B cell (primary cell): ENCODE measurements at regions not wholly inside any gene's neighbourhood (a gene's known extent, or its start where the extent isn't known, plus 50 kb on each side); places are given as distances from the start of the nearest gene placed in this dataset.

Experiments used
- ATAC-seq: fragments of 200-7000 bp; cut with Tn5 transposase; one replicate; pipeline ENCODE4 v1.10.0; 2021; ENCODE audit warnings: low read depth, mild to moderate bottlenecking, moderate number of reproducible peaks, moderate library complexity
- CTCF ChIA-PET: fragments of 350-600 bp; sonication (Branson Sonifier 250); formaldehyde crosslinking; loops from one replicate; lab custom pipeline; 2021; ENCODE audit warnings: antibody characterized with exemption, inconsistent platforms; lab: Charles Lee
- POLR2A ChIA-PET: fragments of 350-600 bp; sonication (Branson Sonifier 250); formaldehyde crosslinking; loops from one replicate; lab custom pipeline; 2021; ENCODE audit warnings: antibody characterized with exemption; lab: Charles Lee
- DNase-seq: peaks from one replicate; pipeline ENCODE4 v3.0.0; 2013
- H2AFZ ChIP-seq: 2 replicates; pipeline ENCODE4 v1.6.1; 2012; ENCODE audit warnings: mild to moderate bottlenecking, low read depth, low read length; ENCODE audit not compliant: insufficient read depth, poor library complexity, severe bottlenecking
- H3K27ac ChIP-seq, 2 donors: 1 replicate in 1 of 2; 2 replicates in 1 of 2; pipeline ENCODE4 v1.5.1; 2012 to 2013; ENCODE audit warnings: low read length in 2 of 2, mild to moderate bottlenecking in 2 of 2, moderate library complexity in 1 of 2
- H3K27me3 ChIP-seq, 4 experiments: fragments of 200-600 bp in 1 of 4; sonication (generic) in 1 of 4; replicated peaks in 1 of 4; 1 replicate in 2 of 4; 2 replicates in 2 of 4; pipeline versions ENCODE4 v1.6.1 to v1.7.0; 2013 to 2016; ENCODE audit warnings: low read length in 3 of 4, mild to moderate bottlenecking in 2 of 4, mixed read lengths in 1 of 4, moderate library complexity in 1 of 4; ENCODE audit not compliant: insufficient read depth in 4 of 4, control insufficient read depth in 3 of 4; ENCODE audit errors: control extremely low read depth in 1 of 4
- H3K36me3 ChIP-seq, 2 experiments: replicated peaks in 1 of 2; 1 replicate in 1 of 2; 2 replicates in 1 of 2; pipeline versions ENCODE4 v1.6.1 to v1.7.1; 2013; ENCODE audit warnings: low read length in 1 of 2; ENCODE audit not compliant: insufficient read depth in 2 of 2, control insufficient read depth in 1 of 2; ENCODE audit errors: control extremely low read depth in 1 of 2, extremely low read depth in 1 of 2
- H3K4me1 ChIP-seq, 2 donors: fragments of 200-600 bp in 1 of 2; sonication (generic) in 1 of 2; 1 replicate in 1 of 2; 2 replicates in 1 of 2; pipeline versions ENCODE4 v1.5.1 to v1.6.1; 2013 to 2017; ENCODE audit warnings: low read length in 2 of 2; ENCODE audit not compliant: control insufficient read depth in 2 of 2, insufficient read depth in 2 of 2
- H3K4me2 ChIP-seq: replicated peaks from 2 replicates; pipeline ENCODE3; 2012; ENCODE audit warnings: mild to moderate bottlenecking, low read depth, low read length; ENCODE audit not compliant: poor library complexity, severe bottlenecking
- H3K4me3 ChIP-seq, 5 experiments: fragments of 200-600 bp in 1 of 5; sonication (generic) in 1 of 5; 1 replicate in 3 of 5; 2 replicates in 2 of 5; pipeline versions ENCODE4 v1.5.1 to v1.7.0; 2011 to 2016; ENCODE audit warnings: low read length in 4 of 5, mild to moderate bottlenecking in 4 of 5, low read depth in 2 of 5, control low read depth in 1 of 5, moderate library complexity in 1 of 5; ENCODE audit not compliant: insufficient read depth in 1 of 5; ENCODE audit errors: control extremely low read depth in 1 of 5, extremely low read depth in 1 of 5
- H3K79me2 ChIP-seq: fragments of 200-600 bp; sonication (generic); one replicate; pipeline ENCODE4 v1.6.0; 2016; ENCODE audit warnings: low read length; ENCODE audit not compliant: control insufficient read depth, insufficient read depth
- H3K9ac ChIP-seq: fragments of 200-600 bp; sonication (generic); 2 replicates; pipeline ENCODE4 v1.6.1; 2017; ENCODE audit warnings: mild to moderate bottlenecking, low read length, moderate library complexity
- H3K9me3 ChIP-seq, 3 donors: one replicate each; pipeline versions ENCODE4 v1.6.1 to v1.7.1; 2013; ENCODE audit warnings: low read length in 2 of 3; ENCODE audit not compliant: control insufficient read depth in 2 of 3, insufficient read depth in 1 of 3; ENCODE audit errors: control extremely low read depth in 1 of 3
- H4K20me1 ChIP-seq: 2 replicates; pipeline ENCODE4 v1.6.0; 2012; ENCODE audit warnings: mild to moderate bottlenecking, low read length; ENCODE audit not compliant: insufficient read depth, control insufficient read depth, poor library complexity, severe bottlenecking
- H3K27ac Mint-ChIP-seq: one replicate; pipeline ENCODE4 v1.8.0; 2021; ENCODE audit warnings: mixed read lengths
- H3K27me3 Mint-ChIP-seq: one replicate; pipeline ENCODE4 v1.8.0; 2021; ENCODE audit warnings: mixed read lengths
- H3K4me1 Mint-ChIP-seq: one replicate; pipeline ENCODE4 v1.8.0; 2021; ENCODE audit warnings: mixed read lengths
- H3K4me3 Mint-ChIP-seq: one replicate; pipeline ENCODE4 v1.8.0; 2021; ENCODE audit warnings: mixed read lengths
- H3K9me3 Mint-ChIP-seq: one replicate; pipeline ENCODE4 v1.8.0; 2022; ENCODE audit warnings: mixed read lengths; ENCODE audit not compliant: insufficient read depth
- CTCF ChIP-seq: fragments of 200-600 bp; IDR thresholded peaks from one replicate; pipeline ENCODE4 v1.8.0; 2022; ENCODE audit warnings: antibody characterized with exemption, mild to moderate bottlenecking
- EZH2 ChIP-seq: IDR thresholded peaks from 2 replicates; pipeline ENCODE4 v1.6.1; 2012; ENCODE audit warnings: borderline replicate concordance, low read depth, mild to moderate bottlenecking, moderate library complexity, low read length; ENCODE audit not compliant: insufficient read depth, poor library complexity, severe bottlenecking
- WGBS: methylation state at CpG from one replicate; pipeline ENCODE4 v1.1.5; 2013; ENCODE audit warnings: missing lambda C conversion rate; ENCODE audit not compliant: insufficient coverage; 5-methylcytosine and 5-hydroxymethylcytosine counted together
- intact Hi-C: fragments of 100-400 bp; cut with micrococcal nuclease; formaldehyde crosslinking; loops from one replicate; pipeline ENCODE4 v1.10.0; 2022

GRCh38 chr4:100109921-100110320, 80.3 kb downstream of the DDIT4L start:
- DNase-seq (no peak), ATAC-seq (no peak)
- Histone ChIP-seq H3K27me3 (no peaks in the 10 kb centered on the region), H3K79me2 (no peaks in the 10 kb centered on the region), H3K4me2 (no peak overlapping the region), H3K9ac (no peak overlapping the region), H3K9me3 (peaks cover 0 to 4% (median 0%) of the 10 kb centered on the region in 3 donors), H3K4me3 (no peak overlapping the region), H3K4me1 (peaks cover 18 to 31% of the 10 kb centered on the region in 2 donors), H4K20me1 (no peaks in the 10 kb centered on the region), H3K36me3 (no peaks in the 10 kb centered on the region), H2AFZ (no peak overlapping the region), H3K27ac (no peak overlapping the region)
- 96% methylated on average over 2 of the region's 2 CpGs for whole genome bisulfite sequencing
- intact Hi-C loops, result loop anchor here (10.0 kb wide), 2 partner anchors 295 to 1705 kb away; partner anchors contain the start of gene DAPP1
- POLR2A ChIA-PET, result no interaction called here
- TF ChIP-seq EZH2, result no peak
- no peak for TF ChIP-seq CTCF
- H3K9me3 Mint-ChIP-seq, result no peaks in the 10 kb centered on the region
- H3K27ac Mint-ChIP-seq, result no peak overlapping the region
- H3K4me1 Mint-ChIP-seq, result peaks cover 28% of the 10 kb centered on the region
- CTCF ChIA-PET, result interaction anchor here (0.7 to 3.9 kb wide), 2 partner anchors 9 to 17 kb away, joined by 3 to 16 read pairs; no protein-coding TSS in a partner anchor
- H3K27me3 Mint-ChIP-seq, result no peaks in the 10 kb centered on the region
- no peak overlapping the region for H3K4me3 Mint-ChIP-seq

DNA sequence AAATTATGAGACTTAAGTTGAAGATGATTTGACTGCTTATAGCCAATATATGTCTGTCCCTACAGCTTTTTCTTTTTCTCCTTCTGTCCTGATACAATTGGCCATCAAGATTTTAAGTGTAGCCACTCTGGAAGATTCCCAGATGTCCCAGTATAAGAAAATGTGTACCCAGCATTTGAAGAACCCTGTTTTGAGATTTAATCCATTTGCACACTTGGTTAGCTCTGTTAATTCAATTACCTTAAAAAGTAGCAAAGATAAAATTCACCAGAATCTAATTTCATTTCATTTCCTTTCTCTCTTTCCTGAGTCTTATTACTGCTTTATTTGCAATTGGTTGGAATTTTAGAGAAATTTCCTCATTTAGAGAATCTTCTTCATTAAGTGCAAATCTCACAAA, 81.4 kb downstream of the DDIT4L start:
- peaks cover 33% of the 10 kb centered on the region for H3K4me1 Mint-ChIP-seq
- ATAC-seq, result no peak

More for the DNA sequence above, 81.4 kb downstream of the DDIT4L start:
- H3K9me3 ChIP-seq, result peaks cover 0 to 4% (median 0%) of the 10 kb centered on the region in 3 donors
- no peak overlapping the region for H3K4me3 ChIP-seq
- H3K4me3 Mint-ChIP-seq, result no peak overlapping the region
- peaks cover 18 to 31% of the 10 kb centered on the region in 2 donors for H3K4me1 ChIP-seq
- H3K9me3 Mint-ChIP-seq, result no peaks in the 10 kb centered on the region
- no peaks in the 10 kb centered on the region for H3K36me3 ChIP-seq
- no peak overlapping the region for H2AFZ ChIP-seq
- TF ChIP-seq CTCF, result no peak
- no peak for TF ChIP-seq EZH2
- H3K4me2 ChIP-seq, result no peak overlapping the region
- DNase-seq, result no peak
- H3K9ac ChIP-seq, result no peak overlapping the region
- H3K27ac ChIP-seq, result no peak overlapping the region
- H3K27ac Mint-ChIP-seq, result no peak overlapping the region
- intact Hi-C loops, result loop anchor here (10.0 kb wide), 2 partner anchors 294 to 1706 kb away; partner anchors contain the start of gene DAPP1
- ChIA-PET POLR2A (no interaction called here), CTCF (interaction anchor here (1.6 to 7.8 kb wide), 2 partner anchors 11 to 15 kb away, joined by 6 to 95 read pairs; no protein-coding TSS in a partner anchor)
- H4K20me1 ChIP-seq, result no peaks in the 10 kb centered on the region
- no peaks in the 10 kb centered on the region for H3K79me2 ChIP-seq
- H3K27me3 ChIP-seq, result no peaks in the 10 kb centered on the region
- H3K27me3 Mint-ChIP-seq, result no peaks in the 10 kb centered on the region
